Neural progenitor cell (in vitro differentiated cells): ENCODE measurements at regions not wholly inside any gene's neighbourhood (a gene's known extent, or its start where the extent isn't known, plus 50 kb on each side); places are given as distances from the start of the nearest gene placed in this dataset.

ENCODE experiments used
- DNase-seq: peaks from one replicate; pipeline ENCODE4 v3.0.0-alpha.2; 2016; ENCODE audit warnings: low spot score
- H2AFZ ChIP-seq: fragments of 200-600 bp; sonication (generic); replicated peaks from 2 replicates; pipeline ENCODE4 v1.6.1; 2016; ENCODE audit warnings: antibody characterized with exemption
- H3F3A ChIP-seq: fragments of 200-600 bp; sonication (generic); 2 replicates; pipeline ENCODE4 v1.6.1; 2016; ENCODE audit warnings: antibody characterized with exemption, low read depth
- H3K27ac ChIP-seq: fragments of 200-600 bp; sonication (generic); 2 replicates; pipeline ENCODE4 v1.5.1; 2016; ENCODE audit warnings: mild to moderate bottlenecking
- H3K27me3 ChIP-seq: fragments of 200-600 bp; sonication (generic); 2 replicates; pipeline ENCODE4 v1.6.1; 2016; ENCODE audit warnings: mild to moderate bottlenecking, moderate library complexity
- H3K36me3 ChIP-seq: fragments of 200-600 bp; sonication (generic); 2 replicates; pipeline ENCODE4 v1.5.1; 2016
- H3K4me1 ChIP-seq: fragments of 200-600 bp; sonication (generic); 2 replicates; pipeline ENCODE4 v1.6.1; 2016; ENCODE audit warnings: mixed run types
- H3K4me2 ChIP-seq: fragments of 200-600 bp; sonication (generic); 2 replicates; pipeline ENCODE4 v1.6.1; 2016
- H3K4me3 ChIP-seq: fragments of 200-600 bp; sonication (generic); 2 replicates; pipeline ENCODE4 v1.5.1; 2016
- H3K79me2 ChIP-seq: fragments of 200-600 bp; sonication (generic); 2 replicates; pipeline ENCODE4 v1.6.1; 2016; ENCODE audit warnings: low read depth
- H3K9ac ChIP-seq: fragments of 200-600 bp; sonication (generic); 2 replicates; pipeline ENCODE4 v1.6.1; 2016
- H3K9me3 ChIP-seq: fragments of 200-600 bp; sonication (generic); 2 replicates; pipeline ENCODE4 v1.5.1; 2016; ENCODE audit warnings: low read depth
- H4K20me1 ChIP-seq: fragments of 200-600 bp; sonication (generic); 2 replicates; pipeline ENCODE4 v1.6.1; 2016; ENCODE audit warnings: low read depth
- H3K27ac Mint-ChIP-seq: 3 replicates; pipeline ENCODE4 v1.8.0; 2021; ENCODE audit warnings: mixed read lengths
- H3K27me3 Mint-ChIP-seq: 2 replicates; pipeline ENCODE4 v1.8.0; 2022; ENCODE audit warnings: low read depth, mild to moderate bottlenecking, inconsistent platforms, moderate library complexity, mixed read lengths; ENCODE audit not compliant: insufficient read depth
- H3K36me3 Mint-ChIP-seq: 3 replicates; pipeline ENCODE4 v1.8.0; 2021; ENCODE audit warnings: mixed read lengths
- H3K4me1 Mint-ChIP-seq: 3 replicates; pipeline ENCODE4 v1.8.0; 2021; ENCODE audit warnings: mixed read lengths
- H3K4me3 Mint-ChIP-seq: 3 replicates; pipeline ENCODE4 v1.8.0; 2021; ENCODE audit warnings: mild to moderate bottlenecking, moderate library complexity, mixed read lengths
- H3K9me3 Mint-ChIP-seq: 3 replicates; pipeline ENCODE4 v1.8.0; 2020; ENCODE audit warnings: mixed read lengths
- EZH2 ChIP-seq: fragments of 200-600 bp; sonication (generic); IDR thresholded peaks from 2 replicates; pipeline ENCODE4 v1.6.1; 2017; ENCODE audit warnings: antibody characterized with exemption, mild to moderate bottlenecking, moderate library complexity
- EZH2phosphoT487 ChIP-seq: fragments of 200-600 bp; sonication (generic); IDR thresholded peaks from 2 replicates; pipeline ENCODE4 v1.6.1; 2017; ENCODE audit warnings: antibody characterized with exemption
- TF ChIP-seq, protein P1 (sequence below): fragments of 200-600 bp; sonication (generic); IDR thresholded peaks from 2 replicates; pipeline ENCODE4 v1.5.1; 2017; ENCODE audit warnings: antibody characterized with exemption, mild to moderate bottlenecking

DNA sequence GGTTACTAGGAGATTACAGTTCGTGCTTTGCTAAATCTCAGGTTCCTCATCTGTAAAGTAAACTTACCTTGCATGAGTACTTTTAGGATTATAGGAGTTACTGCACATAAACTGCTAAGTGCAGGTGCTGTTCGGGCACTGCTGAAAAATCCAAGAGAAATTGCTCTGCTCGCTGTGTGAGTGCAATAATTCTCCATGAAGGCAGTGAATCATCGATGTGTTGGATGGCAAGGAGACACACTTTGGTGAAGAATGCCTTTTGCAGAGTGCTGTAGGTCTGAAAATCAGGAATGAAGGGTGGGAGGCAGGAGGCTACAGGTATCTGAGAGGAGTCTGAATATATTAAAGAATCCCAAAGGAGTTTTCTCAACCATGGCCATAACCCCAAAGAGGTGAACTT lies 113.0 kb downstream of the CHIC2 start:
- Mint-ChIP-seq H3K36me3 (no peaks in the 10 kb centered on the region), H3K27me3 (no peaks in the 10 kb centered on the region), H3K4me1 (peaks cover 13% of the 10 kb centered on the region), H3K4me3 (no peak overlapping the region), H3K9me3 (no peaks in the 10 kb centered on the region), H3K27ac (no peak overlapping the region)
- Histone ChIP-seq H3K9ac (no peak overlapping the region), H3K79me2 (no peaks in the 10 kb centered on the region), H3K4me2 (no peak overlapping the region), H4K20me1 (no peaks in the 10 kb centered on the region), H3K27ac (no peak overlapping the region), H3K36me3 (no peaks in the 10 kb centered on the region), H3K9me3 (no peaks in the 10 kb centered on the region), H3K4me1 (no peaks in the 10 kb centered on the region), H2AFZ (no peak overlapping the region), H3K27me3 (no peaks in the 10 kb centered on the region), H3K4me3 (no peak overlapping the region), H3F3A (no peaks in the 10 kb centered on the region)
- TF ChIP-seq EZH2 (no peak), EZH2phosphoT487 (no peak)
- TF ChIP-seq, protein P1, sequence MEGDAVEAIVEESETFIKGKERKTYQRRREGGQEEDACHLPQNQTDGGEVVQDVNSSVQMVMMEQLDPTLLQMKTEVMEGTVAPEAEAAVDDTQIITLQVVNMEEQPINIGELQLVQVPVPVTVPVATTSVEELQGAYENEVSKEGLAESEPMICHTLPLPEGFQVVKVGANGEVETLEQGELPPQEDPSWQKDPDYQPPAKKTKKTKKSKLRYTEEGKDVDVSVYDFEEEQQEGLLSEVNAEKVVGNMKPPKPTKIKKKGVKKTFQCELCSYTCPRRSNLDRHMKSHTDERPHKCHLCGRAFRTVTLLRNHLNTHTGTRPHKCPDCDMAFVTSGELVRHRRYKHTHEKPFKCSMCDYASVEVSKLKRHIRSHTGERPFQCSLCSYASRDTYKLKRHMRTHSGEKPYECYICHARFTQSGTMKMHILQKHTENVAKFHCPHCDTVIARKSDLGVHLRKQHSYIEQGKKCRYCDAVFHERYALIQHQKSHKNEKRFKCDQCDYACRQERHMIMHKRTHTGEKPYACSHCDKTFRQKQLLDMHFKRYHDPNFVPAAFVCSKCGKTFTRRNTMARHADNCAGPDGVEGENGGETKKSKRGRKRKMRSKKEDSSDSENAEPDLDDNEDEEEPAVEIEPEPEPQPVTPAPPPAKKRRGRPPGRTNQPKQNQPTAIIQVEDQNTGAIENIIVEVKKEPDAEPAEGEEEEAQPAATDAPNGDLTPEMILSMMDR = no peak
- DNase-seq = no peak

DNA sequence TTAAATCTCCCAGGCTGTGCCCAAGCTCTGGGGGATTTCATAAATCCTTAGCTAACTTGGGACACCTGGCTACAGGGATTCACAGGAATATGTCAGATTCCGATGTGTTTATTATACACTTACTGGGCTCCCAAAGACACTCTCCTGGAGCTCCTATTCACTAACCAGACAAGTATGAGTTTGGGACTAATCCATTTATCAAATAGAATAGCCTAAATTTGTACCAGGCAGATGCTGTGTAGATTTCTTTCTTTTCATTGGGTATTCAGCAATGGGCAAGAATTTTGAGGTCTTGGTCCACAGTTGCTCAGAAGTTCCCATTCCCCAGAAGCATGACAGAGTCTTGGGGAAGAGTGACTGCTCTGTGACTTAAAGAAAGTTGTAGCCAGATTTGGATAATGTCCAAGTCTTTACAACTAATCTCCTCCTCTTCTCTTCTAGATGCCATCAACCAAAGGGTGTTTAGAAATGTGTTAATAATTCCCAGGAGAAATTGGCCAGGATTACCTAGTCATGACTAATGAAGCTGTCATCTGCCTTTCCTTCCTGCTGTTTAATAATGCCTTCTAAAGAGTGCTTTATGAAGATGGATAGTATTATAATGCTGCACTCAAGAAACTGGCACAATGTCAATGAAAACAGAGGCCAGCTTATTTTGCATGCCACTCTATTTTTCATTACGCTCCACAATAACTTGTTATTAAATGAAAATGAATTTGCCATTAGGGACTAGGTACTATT lies 120.9 kb downstream of the CHIC2 start:
- peaks cover 3% of the 10 kb centered on the region for H3K36me3 Mint-ChIP-seq
- Histone ChIP-seq H3F3A (no peaks in the 10 kb centered on the region), H3K9me3 (peaks cover 6% of the 10 kb centered on the region), H3K27me3 (no peaks in the 10 kb centered on the region), H3K36me3 (no peaks in the 10 kb centered on the region), H2AFZ (no peak overlapping the region), H3K79me2 (no peaks in the 10 kb centered on the region), H3K4me2 (no peak overlapping the region), H3K27ac (no peak overlapping the region), H3K4me1 (no peaks in the 10 kb centered on the region), H3K9ac (no peak overlapping the region), H3K4me3 (no peak overlapping the region), H4K20me1 (no peaks in the 10 kb centered on the region)
- peaks cover 21% of the 10 kb centered on the region for H3K9me3 Mint-ChIP-seq
- no peak for TF ChIP-seq EZH2
- TF ChIP-seq EZH2phosphoT487 = no peak
- TF ChIP-seq, protein P1 = no peak
- H3K27ac Mint-ChIP-seq = no peak overlapping the region
- no peak for DNase-seq
- H3K4me3 Mint-ChIP-seq = no peak overlapping the region
- H3K4me1 Mint-ChIP-seq = no peaks in the 10 kb centered on the region
- peaks cover 3% of the 10 kb centered on the region for H3K27me3 Mint-ChIP-seq

DNA sequence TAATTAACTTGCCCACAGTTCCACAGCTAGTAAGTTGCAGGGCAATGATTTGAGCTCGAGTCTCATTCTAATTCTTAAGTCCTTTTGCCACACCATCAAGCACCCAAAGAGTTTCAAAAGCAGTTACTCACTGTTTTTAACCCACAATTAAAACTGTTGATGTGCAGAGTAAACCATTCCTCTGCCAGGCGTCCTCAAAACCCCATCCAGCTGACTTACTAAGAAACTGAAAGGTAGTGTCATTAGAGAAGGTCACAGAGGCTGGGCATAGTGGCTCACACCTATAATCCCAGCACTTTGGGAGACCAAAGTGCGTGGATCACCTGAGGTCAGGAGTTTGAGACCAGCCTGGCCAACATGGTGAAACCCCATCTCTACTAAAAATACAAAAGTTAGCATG lies 121.7 kb downstream of the CHIC2 start:
- no peaks in the 10 kb centered on the region for H4K20me1 ChIP-seq
- H3K9me3 ChIP-seq = peaks cover 6% of the 10 kb centered on the region

More for the DNA sequence above, 121.7 kb downstream of the CHIC2 start:
- Histone ChIP-seq H3K4me3 (no peak overlapping the region), H3K36me3 (no peaks in the 10 kb centered on the region), H3K4me2 (no peak overlapping the region), H3F3A (no peaks in the 10 kb centered on the region), H3K79me2 (no peaks in the 10 kb centered on the region), H2AFZ (no peak overlapping the region), H3K4me1 (no peaks in the 10 kb centered on the region), H3K27me3 (no peaks in the 10 kb centered on the region), H3K9ac (no peak overlapping the region), H3K27ac (no peak overlapping the region)
- H3K36me3 Mint-ChIP-seq = peaks cover 3% of the 10 kb centered on the region
- H3K9me3 Mint-ChIP-seq = peaks cover 21% of the 10 kb centered on the region
- H3K27ac Mint-ChIP-seq = no peak overlapping the region
- no peak overlapping the region for H3K4me3 Mint-ChIP-seq
- TF ChIP-seq EZH2phosphoT487 (no peak), EZH2 (no peak)
- TF ChIP-seq, protein P1 = no peak
- peaks cover 3% of the 10 kb centered on the region for H3K27me3 Mint-ChIP-seq
- H3K4me1 Mint-ChIP-seq = peaks cover 3% of the 10 kb centered on the region
- DNase-seq = no peak
